ENCODE measurements at regions not wholly inside any gene's neighbourhood (a gene's known extent, or its start where the extent isn't known, plus 50 kb on each side); places are given as distances from the start of the nearest gene placed in this dataset.

- TF ChIP-seq EP300 (IDR thresholded peaks at IDR 0.05; ENCODE audit: low read depth) = no peak
- no peak for TF ChIP-seq POLR2A (IDR thresholded peaks at IDR 0.05)
- TF ChIP-seq CTCF (IDR thresholded peaks at IDR 0.05) = no peak
- no peak for TF ChIP-seq POLR2AphosphoS5 (IDR thresholded peaks at IDR 0.05)
These were observed 949.9 kb upstream of the NRXN1 start for GRCh38 chr2:51981783-51982182.

Data from transverse colon (tissue), 4 donors.